ENCODE measurements at regions not wholly inside any gene's neighbourhood (a gene's known extent, or its start where the extent isn't known, plus 50 kb on each side); places are given as distances from the start of the nearest gene placed in this dataset.

- Mint-ChIP-seq H3K36me3 (ENCODE audit: insufficient read depth, unreplicated experiment) (no peaks in the 10 kb centered on the region), H3K9me3 (ENCODE audit: low read depth, unreplicated experiment) (no peaks in the 10 kb centered on the region), H3K27me3 (ENCODE audit: unreplicated experiment) (peaks cover 65% of the 10 kb centered on the region), H3K4me3 (ENCODE audit: low read depth, unreplicated experiment) (no peak overlapping the region), H3K4me1 (ENCODE audit: low read depth, unreplicated experiment) (no peaks in the 10 kb centered on the region), H3K27ac (ENCODE audit: unreplicated experiment) (no peak overlapping the region)
- no peak for TF ChIP-seq CTCF (IDR thresholded peaks at IDR 0.05; ENCODE audit: unreplicated experiment)
- intact Hi-C loops (cut with micrococcal nuclease; ENCODE audit: unreplicated experiment) = no loop called here
- no TSS peak for BruUV-seq (replicated peaks)
- DNase-seq = no peak
- CTCF ChIA-PET = no interaction called here
These were observed 646.7 kb downstream of the BCOR start for GRCh38 chrX:39451046-39451445.

GRCh38 chrX:39452401-39452800 is 645.4 kb downstream of the BCOR start:
- Mint-ChIP-seq H3K9me3 (ENCODE audit: low read depth, unreplicated experiment) (peaks cover 2% of the 10 kb centered on the region), H3K4me3 (ENCODE audit: low read depth, unreplicated experiment) (no peak overlapping the region), H3K36me3 (ENCODE audit: insufficient read depth, unreplicated experiment) (no peaks in the 10 kb centered on the region), H3K27ac (ENCODE audit: unreplicated experiment) (no peak overlapping the region), H3K27me3 (ENCODE audit: unreplicated experiment) (peaks cover 59% of the 10 kb centered on the region), H3K4me1 (ENCODE audit: low read depth, unreplicated experiment) (no peaks in the 10 kb centered on the region)
- no TSS peak for BruUV-seq (replicated peaks)
- CTCF ChIA-PET = no interaction called here
- intact Hi-C loops (cut with micrococcal nuclease; ENCODE audit: unreplicated experiment) = no loop called here
- no peak for TF ChIP-seq CTCF (IDR thresholded peaks at IDR 0.05; ENCODE audit: unreplicated experiment)
- DNase-seq = no peak

DNA sequence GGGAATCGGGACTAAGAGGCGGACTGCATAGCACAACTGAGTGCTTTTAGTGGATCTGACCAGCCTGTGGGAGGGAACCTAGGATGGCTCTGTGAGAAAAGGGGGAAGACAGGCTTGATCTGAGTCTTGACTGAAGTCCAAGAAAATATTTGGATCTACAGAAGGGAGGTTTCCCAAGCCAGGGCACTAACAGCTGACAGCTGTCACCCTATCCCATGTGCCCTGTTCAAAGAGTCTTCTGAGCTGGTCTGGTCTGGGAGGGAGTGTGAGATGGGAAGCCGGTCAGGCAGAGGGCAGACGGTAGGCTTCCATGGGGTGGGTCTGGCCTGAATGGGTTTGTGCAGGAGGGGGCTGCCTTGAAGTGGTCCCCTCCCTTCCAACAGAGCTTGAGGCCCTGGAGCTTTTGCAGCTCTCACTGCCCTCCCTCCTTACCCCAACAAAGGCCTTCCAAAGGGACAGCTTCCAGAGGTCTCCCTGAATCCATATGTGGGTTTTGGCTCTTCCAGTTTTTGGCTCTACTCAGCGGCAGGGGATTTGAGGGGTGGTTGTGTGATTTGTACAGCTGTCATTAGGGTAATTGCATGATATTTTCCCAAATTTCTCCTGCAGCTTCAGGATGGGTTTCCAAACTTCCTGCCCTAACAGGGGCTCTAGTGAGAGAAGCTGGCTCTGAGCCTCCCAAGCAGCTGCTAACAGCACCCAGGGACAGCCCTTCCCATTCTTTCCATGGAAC is 643.7 kb downstream of the BCOR start:
- BruUV-seq (replicated peaks) = no TSS peak
- DNase-seq = no peak
- Mint-ChIP-seq H3K9me3 (ENCODE audit: low read depth, unreplicated experiment) (peaks cover 2% of the 10 kb centered on the region), H3K4me1 (ENCODE audit: low read depth, unreplicated experiment) (no peaks in the 10 kb centered on the region), H3K4me3 (ENCODE audit: low read depth, unreplicated experiment) (no peak overlapping the region), H3K36me3 (ENCODE audit: insufficient read depth, unreplicated experiment) (no peaks in the 10 kb centered on the region), H3K27me3 (ENCODE audit: unreplicated experiment) (peaks cover 58% of the 10 kb centered on the region), H3K27ac (ENCODE audit: unreplicated experiment) (no peak overlapping the region)
- TF ChIP-seq CTCF (IDR thresholded peaks at IDR 0.05; ENCODE audit: unreplicated experiment) = no peak
- CTCF ChIA-PET = no interaction called here
- intact Hi-C loops (cut with micrococcal nuclease; ENCODE audit: unreplicated experiment) = no loop called here

GRCh38 chrX:39456894-39457604 is 640.7 kb downstream of the BCOR start:
- no peak overlapping the region for H3K27ac Mint-ChIP-seq (ENCODE audit: unreplicated experiment)
- CTCF ChIA-PET = no interaction called here
- H3K9me3 Mint-ChIP-seq (ENCODE audit: low read depth, unreplicated experiment) = peaks cover 2% of the 10 kb centered on the region
- no peaks in the 10 kb centered on the region for H3K36me3 Mint-ChIP-seq (ENCODE audit: insufficient read depth, unreplicated experiment)
- no TSS peak for BruUV-seq (replicated peaks)
- no peak for DNase-seq
- peaks cover 51% of the 10 kb centered on the region for H3K27me3 Mint-ChIP-seq (ENCODE audit: unreplicated experiment)
- H3K4me1 Mint-ChIP-seq (ENCODE audit: low read depth, unreplicated experiment) = no peaks in the 10 kb centered on the region
- TF ChIP-seq CTCF (IDR thresholded peaks at IDR 0.05; ENCODE audit: unreplicated experiment) = no peak
- H3K4me3 Mint-ChIP-seq (ENCODE audit: low read depth, unreplicated experiment) = no peak overlapping the region
- intact Hi-C loops (cut with micrococcal nuclease; ENCODE audit: unreplicated experiment) = no loop called here

Measured in Calu3 (cell line).